ENCODE measurements at regions not wholly inside any gene's neighbourhood (a gene's known extent, or its start where the extent isn't known, plus 50 kb on each side); places are given as distances from the start of the nearest gene placed in this dataset.

- TF ChIP-seq PHF8 (conservative IDR thresholded peaks at IDR 0.05; ENCODE audit: low read depth, low read length) (no peak), KDM4A (IDR thresholded peaks at IDR 0.05; ENCODE audit: low read depth, low read length, severe bottlenecking) (no peak)
Measured at GRCh38 chr3:90011596-90011995, 904.2 kb downstream of the EPHA3 start (continued).

All from H1 (cell line).